Spleen (tissue), 11 donors: ENCODE measurements at regions not wholly inside any gene's neighbourhood (a gene's known extent, or its start where the extent isn't known, plus 50 kb on each side); places are given as distances from the start of the nearest gene placed in this dataset.

Source experiments
- DNase-seq: peaks from one replicate; pipeline ENCODE4 v3.0.0-alpha.2; 2020
- H3K27ac ChIP-seq, 8 donors: fragments of 200-600 bp; sonication (generic) in 7 of 8; 1 replicate in 4 of 8; 2 replicates in 4 of 8; pipeline versions ENCODE4 v1.5.0 to v1.8.0; 2016 to 2021; ENCODE audit warnings: inconsistent platforms in 4 of 8, mild to moderate bottlenecking in 4 of 8, moderate library complexity in 1 of 8
- H3K27me3 ChIP-seq, 7 donors: fragments of 200-600 bp; sonication (generic) in 6 of 7; replicated peaks in 1 of 7; 1 replicate in 4 of 7; 2 replicates in 3 of 7; pipeline versions ENCODE4 v1.5.0 to v1.8.0; 2016 to 2021; ENCODE audit warnings: inconsistent platforms in 3 of 7, mild to moderate bottlenecking in 1 of 7
- H3K36me3 ChIP-seq, 6 donors: fragments of 200-600 bp; sonication (generic) in 5 of 6; 1 replicate in 4 of 6; 2 replicates in 2 of 6; pipeline versions ENCODE4 v1.5.0 to v1.8.0; 2016 to 2021; ENCODE audit warnings: inconsistent platforms in 2 of 6
- H3K4me1 ChIP-seq, 6 donors: fragments of 200-600 bp; sonication (generic) in 5 of 6; 1 replicate in 3 of 6; 2 replicates in 3 of 6; pipeline versions ENCODE4 v1.5.0 to v1.8.0; 2016 to 2021; ENCODE audit warnings: inconsistent platforms in 3 of 6
- H3K4me3 ChIP-seq, 8 donors: fragments of 200-600 bp; sonication (generic) in 7 of 8; 1 replicate in 4 of 8; 2 replicates in 4 of 8; pipeline versions ENCODE4 v1.5.0 to v1.8.0; 2016 to 2021; ENCODE audit warnings: inconsistent platforms in 4 of 8, mild to moderate bottlenecking in 4 of 8, moderate library complexity in 2 of 8
- H3K9me3 ChIP-seq, 8 donors: fragments of 200-600 bp; sonication (generic) in 7 of 8; 1 replicate in 4 of 8; 2 replicates in 4 of 8; pipeline versions ENCODE4 v1.5.0 to v1.8.0; 2016 to 2021; ENCODE audit warnings: inconsistent platforms in 4 of 8
- POLR2A ChIP-seq, 3 donors: fragments of 450-650 bp; IDR thresholded peaks; one replicate each; pipeline ENCODE4 v1.5.1; 2017; ENCODE audit warnings: antibody characterized with exemption in 3 of 3, mild to moderate bottlenecking in 1 of 3
- POLR2AphosphoS5 ChIP-seq, 3 donors: sonication (generic); formaldehyde crosslinking; IDR thresholded peaks; one replicate each; pipeline ENCODE4 v1.5.1; 2017; ENCODE audit warnings: antibody characterized with exemption in 3 of 3
- WGBS, 5 donors: extraction: QIAGEN DNeasy Blood & Tissue Kit in 3 of 5; methylation state at CpG; one replicate each; pipeline versions ENCODE4 v1.1.5 to v1.1.7; 2013 to 2018; 5-methylcytosine and 5-hydroxymethylcytosine counted together
- intact Hi-C: fragments of 100-400 bp; cut with DNase I; formaldehyde crosslinking; loops from one replicate; pipeline ENCODE4 v1.15.0; 2023; ENCODE audit warnings: low total_unique reads
- TF ChIP-seq, protein P1 (sequence below), 11 experiments: fragments of 200-600 bp in 7 of 11; fragments of 450-650 bp in 4 of 11; sonication (generic) in 4 of 11; IDR thresholded peaks in 8 of 11; conservative IDR thresholded peaks in 3 of 11; 1 replicate in 7 of 11; 2 replicates in 4 of 11; pipeline versions ENCODE4 v1.4.0 to v1.8.0; 2016 to 2021; ENCODE audit warnings: antibody characterized with exemption in 11 of 11, inconsistent platforms in 4 of 11, mild to moderate bottlenecking in 1 of 11
- donor health status: healthy with polysubstance abuse.
- donor health status: DM: no; HTN: no; CAD: no; lungs with moderate emphysema.
- donor health status: DM: no; HTN: no; CAD: no.
- donor health status: Bipolar disorder and iron deficiency.
- donor health status: healthy.
- donor health status: DM: no; HTN: no; CAD: no.
- donor health status: DM: yes; HTN: yes; CAD: no.

DNA sequence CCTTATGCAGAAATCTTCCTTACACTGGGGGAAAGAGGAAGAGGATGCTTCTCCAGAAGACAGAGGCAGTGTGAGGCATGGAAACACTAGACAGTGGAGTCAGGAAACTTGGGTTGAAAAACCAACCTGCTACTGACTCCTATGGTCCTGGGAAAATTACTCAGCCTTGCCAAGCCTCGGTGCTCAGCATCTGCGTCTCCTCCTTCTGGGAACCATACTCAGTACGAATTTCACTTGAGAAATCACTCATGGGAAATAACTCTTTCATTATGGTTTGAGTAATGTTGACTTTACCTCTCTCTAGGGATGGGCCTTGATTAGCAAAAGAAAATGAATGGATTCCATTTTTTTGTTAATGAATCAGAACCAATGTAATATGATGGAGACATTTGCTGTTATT lies 96.5 kb downstream of the KCNE4 start:
- intact Hi-C loops, result no loop called here
- H3K4me1 ChIP-seq, result no peaks in the 10 kb centered on the region
- peaks cover 0 to 3% (median 0%) of the 10 kb centered on the region in 8 donors for H3K9me3 ChIP-seq
- H3K4me3 ChIP-seq, result no peak overlapping the region
- no peak for DNase-seq
- no peak for TF ChIP-seq POLR2A (IDR thresholded peaks at IDR 0.05)
- TF ChIP-seq, protein P1, sequence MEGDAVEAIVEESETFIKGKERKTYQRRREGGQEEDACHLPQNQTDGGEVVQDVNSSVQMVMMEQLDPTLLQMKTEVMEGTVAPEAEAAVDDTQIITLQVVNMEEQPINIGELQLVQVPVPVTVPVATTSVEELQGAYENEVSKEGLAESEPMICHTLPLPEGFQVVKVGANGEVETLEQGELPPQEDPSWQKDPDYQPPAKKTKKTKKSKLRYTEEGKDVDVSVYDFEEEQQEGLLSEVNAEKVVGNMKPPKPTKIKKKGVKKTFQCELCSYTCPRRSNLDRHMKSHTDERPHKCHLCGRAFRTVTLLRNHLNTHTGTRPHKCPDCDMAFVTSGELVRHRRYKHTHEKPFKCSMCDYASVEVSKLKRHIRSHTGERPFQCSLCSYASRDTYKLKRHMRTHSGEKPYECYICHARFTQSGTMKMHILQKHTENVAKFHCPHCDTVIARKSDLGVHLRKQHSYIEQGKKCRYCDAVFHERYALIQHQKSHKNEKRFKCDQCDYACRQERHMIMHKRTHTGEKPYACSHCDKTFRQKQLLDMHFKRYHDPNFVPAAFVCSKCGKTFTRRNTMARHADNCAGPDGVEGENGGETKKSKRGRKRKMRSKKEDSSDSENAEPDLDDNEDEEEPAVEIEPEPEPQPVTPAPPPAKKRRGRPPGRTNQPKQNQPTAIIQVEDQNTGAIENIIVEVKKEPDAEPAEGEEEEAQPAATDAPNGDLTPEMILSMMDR (IDR thresholded peaks at IDR 0.05 in 8 of 11, conservative IDR thresholded peaks at IDR 0.05 in 3 of 11), result no peak
- no peak for TF ChIP-seq POLR2AphosphoS5 (IDR thresholded peaks at IDR 0.05)
- H3K36me3 ChIP-seq, result no peaks in the 10 kb centered on the region
- no peak overlapping the region for H3K27ac ChIP-seq
- WGBS, 5 donors, result 73 to 79% (median 74%) methylated on average over 3 of the region's 3 CpGs
- no peaks in the 10 kb centered on the region for H3K27me3 ChIP-seq

DNA sequence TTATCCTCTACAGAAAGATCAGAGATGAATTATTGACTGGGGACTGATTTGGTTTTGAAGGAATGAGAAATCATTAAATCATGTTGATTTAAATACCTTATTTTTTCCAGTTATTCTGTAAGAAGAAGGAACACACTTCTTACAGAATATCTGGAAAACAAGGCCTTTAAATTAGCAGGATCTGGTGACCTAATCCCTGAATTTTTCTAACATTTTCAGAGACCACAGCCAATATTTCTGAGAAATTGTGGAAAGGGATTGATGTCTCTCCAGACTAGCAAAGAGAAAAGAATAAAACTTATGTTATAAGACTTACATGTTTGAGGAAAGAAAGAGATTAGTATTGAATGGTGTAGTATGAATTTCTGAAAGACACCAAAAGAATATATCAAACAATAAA lies 104.0 kb downstream of the KCNE4 start:
- Histone ChIP-seq H3K4me1 (no peaks in the 10 kb centered on the region), H3K27ac (no peak overlapping the region), H3K36me3 (no peaks in the 10 kb centered on the region), H3K27me3 (no peaks in the 10 kb centered on the region), H3K9me3 (no peaks in the 10 kb centered on the region), H3K4me3 (no peak overlapping the region)
- no peak for DNase-seq
- intact Hi-C loops, result no loop called here
- TF ChIP-seq, protein P1 (IDR thresholded peaks at IDR 0.05 in 8 of 11, conservative IDR thresholded peaks at IDR 0.05 in 3 of 11), result no peak
- TF ChIP-seq POLR2A (IDR thresholded peaks at IDR 0.05) (no peak), POLR2AphosphoS5 (IDR thresholded peaks at IDR 0.05) (no peak)

DNA sequence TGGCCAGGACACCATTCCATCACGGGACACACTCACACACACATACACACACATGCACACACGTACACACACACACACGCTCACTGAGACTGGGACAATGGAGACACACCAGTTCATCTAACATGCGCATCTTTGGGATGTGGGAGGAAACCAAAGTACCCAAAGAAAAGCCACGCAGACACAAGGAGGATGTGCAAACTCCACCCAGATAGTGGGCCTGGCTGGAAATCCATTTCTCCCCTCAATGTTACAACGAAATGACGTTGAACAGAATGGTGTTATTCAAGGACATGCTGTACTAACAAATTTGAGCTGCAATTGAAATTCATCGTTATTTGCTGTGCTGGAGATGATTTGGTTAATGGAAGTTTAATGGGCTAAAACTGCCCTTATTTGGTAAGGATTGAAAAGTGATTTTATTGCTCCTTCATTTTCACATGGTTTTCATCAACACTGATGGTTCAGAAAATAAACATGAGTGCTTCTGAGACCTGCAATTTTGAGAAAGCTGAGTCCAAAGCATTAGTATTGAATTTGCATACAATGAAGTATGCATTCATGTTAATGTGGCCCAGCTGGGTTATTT lies 110.0 kb downstream of the KCNE4 start:
- 77 to 89% (median 80%) methylated on average over 8 of the region's 8 CpGs for WGBS, 5 donors
- TF ChIP-seq POLR2AphosphoS5 (IDR thresholded peaks at IDR 0.05) (no peak), POLR2A (IDR thresholded peaks at IDR 0.05) (no peak)
- TF ChIP-seq, protein P1 (IDR thresholded peaks at IDR 0.05 in 8 of 11, conservative IDR thresholded peaks at IDR 0.05 in 3 of 11), result no peak
- Histone ChIP-seq H3K36me3 (no peaks in the 10 kb centered on the region), H3K9me3 (no peaks in the 10 kb centered on the region), H3K4me1 (no peaks in the 10 kb centered on the region), H3K4me3 (no peak overlapping the region), H3K27ac (no peak overlapping the region), H3K27me3 (no peaks in the 10 kb centered on the region)
- DNase-seq, result no peak
- intact Hi-C loops, result no loop called here

DNA sequence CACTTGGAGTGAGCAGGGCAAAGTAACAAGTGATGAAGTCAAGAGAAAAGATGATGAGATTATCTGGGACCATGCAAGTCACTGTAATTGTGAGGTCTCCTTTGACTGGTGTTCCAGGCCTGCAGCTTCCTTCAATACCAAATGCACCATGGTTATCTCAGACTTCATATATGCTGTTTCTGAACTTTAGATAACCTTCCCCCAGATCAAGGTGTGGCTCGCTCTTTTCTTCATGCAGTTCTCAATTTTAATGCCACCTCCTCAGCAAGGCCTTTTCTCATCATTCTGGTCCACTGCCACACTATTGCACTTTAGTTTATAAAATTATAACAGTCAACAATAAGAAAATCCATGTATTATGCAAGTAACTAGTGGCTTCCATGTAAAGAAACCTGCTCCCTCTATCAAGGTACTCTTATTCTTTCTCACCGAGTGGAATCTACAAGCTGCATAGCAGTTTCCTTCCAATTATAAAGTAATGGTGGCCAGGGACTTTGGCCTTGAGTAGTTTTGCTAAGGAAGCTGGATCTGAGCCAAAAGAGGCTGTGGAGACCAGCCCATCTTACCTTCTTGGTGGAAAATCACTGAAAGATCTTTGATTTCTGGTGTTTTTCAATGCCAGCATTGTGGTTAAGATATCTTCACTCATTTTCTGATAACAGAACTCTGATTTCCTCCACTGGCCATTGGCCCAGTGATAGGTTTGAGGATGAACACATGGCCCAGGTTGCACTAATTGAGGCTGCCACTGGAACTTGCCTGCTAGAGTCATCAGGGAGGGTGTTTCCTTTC lies 113.6 kb downstream of the KCNE4 start:
- 76 to 89% (median 83%) methylated on average over 2 of the region's 2 CpGs for WGBS, 5 donors
- Histone ChIP-seq H3K27me3 (no peaks in the 10 kb centered on the region), H3K4me1 (no peaks in the 10 kb centered on the region), H3K4me3 (no peak overlapping the region), H3K9me3 (peaks cover 0 to 6% (median 0%) of the 10 kb centered on the region in 8 donors), H3K36me3 (no peaks in the 10 kb centered on the region), H3K27ac (no peak overlapping the region)
- DNase-seq, result no peak
- TF ChIP-seq POLR2A (IDR thresholded peaks at IDR 0.05) (no peak), POLR2AphosphoS5 (IDR thresholded peaks at IDR 0.05) (no peak)
- TF ChIP-seq, protein P1 (IDR thresholded peaks at IDR 0.05 in 8 of 11, conservative IDR thresholded peaks at IDR 0.05 in 3 of 11), result no peak
- intact Hi-C loops, result no loop called here
